GM12891 (cell line): ENCODE measurements at regions not wholly inside any gene's neighbourhood (a gene's known extent, or its start where the extent isn't known, plus 50 kb on each side); places are given as distances from the start of the nearest gene placed in this dataset.

ENCODE experiments used
- DNase-seq: peaks from one replicate; pipeline ENCODE4 v3.0.0; 2011; ENCODE audit warnings: low spot score; ENCODE audit not compliant: insufficient read length
- FAIRE-seq: peaks from 2 replicates; lab custom pipeline; 2011; peaks lifted over from hg19 to GRCh38; lab: Jason Lieb, UNC
- PAX5 ChIP-seq: IDR thresholded peaks from 2 replicates; pipeline ENCODE4 v1.6.1; 2011; ENCODE audit warnings: low read length, moderate library complexity, mild to moderate bottlenecking; ENCODE audit not compliant: insufficient read depth, severe bottlenecking
- POLR2A ChIP-seq: IDR thresholded peaks from 2 replicates; pipeline ENCODE4 v1.6.1; 2011; ENCODE audit warnings: low read depth, low read length, control low read depth
- POLR2AphosphoS5 ChIP-seq: IDR thresholded peaks from 2 replicates; pipeline ENCODE4 v1.6.1; 2011; ENCODE audit warnings: low read depth, low read length, control low read depth
- POU2F2 ChIP-seq: IDR thresholded peaks from 2 replicates; pipeline ENCODE4 v1.6.1; 2011; ENCODE audit warnings: low read depth, mild to moderate bottlenecking, control low read depth, low read length, moderate library complexity
- SPI1 ChIP-seq: IDR thresholded peaks from 2 replicates; pipeline ENCODE4 v1.6.1; 2011; ENCODE audit warnings: low read depth, low read length, control low read depth
- TAF1 ChIP-seq: IDR thresholded peaks from 2 replicates; pipeline ENCODE4 v1.6.1; 2011; ENCODE audit warnings: low read depth, low read length, control low read depth

DNA sequence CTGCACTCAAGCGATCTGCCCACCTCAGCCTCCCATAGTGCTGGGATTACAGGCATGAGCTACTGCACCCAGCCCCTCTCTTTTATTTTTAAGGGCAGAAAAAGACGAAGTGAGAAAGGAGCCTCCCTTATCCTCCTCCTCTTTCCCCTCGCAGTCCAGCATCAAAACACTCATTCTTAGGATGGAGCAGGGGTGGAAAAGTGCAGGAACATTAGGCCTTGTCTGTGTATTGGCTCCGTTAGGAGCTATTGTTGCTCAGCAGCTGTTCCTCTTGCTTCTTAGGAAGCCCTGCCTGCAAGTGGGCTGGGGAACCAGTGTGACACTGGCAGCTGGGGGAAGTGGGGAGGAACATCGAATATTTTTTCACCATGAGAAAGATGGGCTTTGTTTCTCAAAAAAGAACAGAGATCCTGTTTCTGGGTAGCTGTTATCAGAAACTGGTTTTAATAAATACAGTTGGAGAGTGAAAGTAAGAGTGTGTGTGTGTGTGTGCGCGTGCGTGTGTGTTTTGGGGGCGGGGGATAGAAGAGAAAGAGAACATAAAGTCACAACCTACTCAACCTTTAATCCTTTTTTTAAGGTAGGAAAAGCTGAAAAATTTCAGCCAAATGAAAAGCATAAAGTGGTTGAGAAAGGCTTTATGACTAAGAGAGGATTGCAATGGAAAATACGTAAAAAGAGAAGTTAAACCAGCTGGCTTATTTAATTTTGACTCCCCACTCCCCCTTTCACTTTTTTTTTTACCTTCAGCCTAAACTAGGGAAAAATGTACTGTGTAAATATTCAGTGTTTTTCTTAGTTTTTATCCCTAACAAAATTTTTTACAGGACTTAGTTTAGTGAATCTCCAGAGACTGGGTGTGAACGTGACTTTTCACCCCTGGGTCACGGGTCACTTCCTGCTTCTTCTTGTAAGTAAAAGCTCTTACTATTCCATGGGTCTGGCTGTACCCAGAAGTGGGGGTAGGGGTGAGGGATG is 197.2 kb upstream of the PLEKHG7 start:
- FAIRE-seq (peak; percentile 66), DNase-seq (no peak)
- TF ChIP-seq PAX5, result peak; percentile 14
- peak; percentile 9; the same call in 1 of the 2 replicates for TF ChIP-seq TAF1
- TF ChIP-seq POU2F2, result no peak
- peak; percentile 58 for TF ChIP-seq SPI1

GRCh38 chr12:92504594-92504981 is 198.2 kb upstream of the PLEKHG7 start:
- no peak for TF ChIP-seq POU2F2
- TF ChIP-seq SPI1, result no peak
- TF ChIP-seq PAX5, result no peak
- DNase-seq, result no peak
- FAIRE-seq, result no peak

GRCh38 chr12:92503971-92504593 is 198.7 kb upstream of the PLEKHG7 start:
- no peak for TF ChIP-seq POLR2AphosphoS5
- no peak for TF ChIP-seq POU2F2
- TF ChIP-seq PAX5, result no peak
- TF ChIP-seq POLR2A, result no peak
- FAIRE-seq (no peak), DNase-seq (no peak)

DNA sequence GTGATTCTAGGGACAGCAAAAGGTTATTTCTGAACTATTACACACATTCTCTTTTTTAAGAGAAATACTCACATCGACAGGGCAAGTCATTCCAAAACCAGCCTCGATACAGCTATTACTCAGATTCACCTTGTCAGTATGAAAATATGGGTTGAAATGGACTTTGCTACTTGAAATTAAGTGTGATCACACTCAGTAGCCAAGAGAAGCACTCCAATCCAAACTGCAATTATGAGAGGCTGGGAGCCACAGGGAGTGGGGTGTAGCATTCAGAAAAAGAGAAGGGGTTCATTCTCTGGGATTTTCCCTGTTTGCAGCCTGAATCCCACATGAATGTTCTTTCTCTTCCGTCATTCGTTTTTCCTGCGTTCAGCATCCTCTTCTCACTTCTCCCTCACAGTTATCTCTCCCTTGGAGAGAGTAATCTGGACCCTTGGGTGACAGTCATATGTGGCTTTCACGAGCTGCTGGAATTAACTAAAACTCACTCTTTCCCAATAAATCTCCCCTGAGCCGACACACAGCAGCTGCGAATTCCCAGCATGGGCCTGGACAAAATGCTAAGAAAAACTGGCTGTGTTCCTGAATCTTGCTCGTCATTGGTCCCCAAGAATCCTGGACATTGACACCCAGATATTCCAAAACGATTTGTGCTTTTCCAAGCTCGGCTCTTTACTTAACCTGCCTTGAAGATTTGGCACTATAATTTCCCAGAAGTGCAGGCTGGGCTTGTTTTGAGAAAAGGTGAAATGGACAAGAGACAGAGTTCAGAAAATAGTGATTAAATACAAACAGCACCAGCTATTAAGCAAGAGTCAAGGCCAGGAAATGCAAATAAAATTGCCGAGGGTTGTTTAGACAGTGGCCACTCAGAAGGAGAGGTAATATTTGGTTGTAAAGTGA is 199.5 kb upstream of the PLEKHG7 start:
- TF ChIP-seq POLR2AphosphoS5 (peak; percentile 73), TAF1 (0 out of 2 replicates have a peak, but pooled peaks have one; percentile 39), POLR2A (peak; percentile 76), SPI1 (peak; percentile 65), PAX5 (no peak), POU2F2 (peak; percentile 61; the same call in 1 of the 2 replicates)
- DNase-seq (no peak), FAIRE-seq (peak; percentile 92)

DNA sequence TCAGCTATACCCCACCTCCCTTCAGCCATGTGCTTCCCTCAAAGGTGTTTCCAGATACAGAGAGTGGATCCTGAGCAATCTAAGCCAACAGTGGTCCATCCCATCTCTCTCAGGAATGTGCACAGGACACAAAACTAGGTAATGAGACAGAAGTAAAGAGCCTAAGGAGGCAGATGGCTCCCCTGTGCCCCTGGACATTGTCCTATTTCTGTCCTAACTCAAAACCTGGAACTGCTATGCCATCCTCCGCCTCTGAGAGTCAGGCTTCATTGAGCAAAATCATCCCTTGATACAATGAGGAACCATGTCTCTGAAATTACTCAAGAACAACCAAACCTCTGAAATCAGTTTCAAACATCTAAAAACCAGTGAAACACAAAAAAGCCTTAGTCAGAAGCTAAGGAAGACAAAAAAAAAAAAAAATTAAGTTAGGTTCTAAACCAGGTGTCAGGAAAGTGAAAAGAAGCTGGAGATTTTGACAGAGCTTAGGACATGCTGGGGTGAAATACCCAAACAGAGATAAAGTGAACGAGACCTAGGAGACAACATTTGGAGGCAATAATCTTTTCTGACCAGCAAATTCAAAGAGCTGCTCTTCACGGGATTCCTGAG is 200.3 kb upstream of the PLEKHG7 start:
- TF ChIP-seq PAX5 (peak; percentile 80), POLR2A (no peak; the same call in 1 of the 2 replicates), SPI1 (peak; percentile 47; the same call in 1 of the 2 replicates), POU2F2 (no peak), POLR2AphosphoS5 (no peak; the same call in 1 of the 2 replicates), TAF1 (no peak)
- FAIRE-seq (no peak), DNase-seq (no peak)

- peak; percentile 96 for FAIRE-seq
- no peak for TF ChIP-seq POU2F2
- TF ChIP-seq SPI1, result peak; percentile 59
- DNase-seq, result no peak
These were observed 206.0 kb upstream of the PLEKHG7 start for GRCh38 chr12:92496790-92497189.

- TF ChIP-seq PAX5 (no peak), POLR2A (no peak), TAF1 (no peak), POU2F2 (no peak), POLR2AphosphoS5 (no peak), SPI1 (no peak)
- DNase-seq (no peak), FAIRE-seq (no peak)
These were observed 207.7 kb upstream of the PLEKHG7 start for GRCh38 chr12:92495108-92495507.

DNA sequence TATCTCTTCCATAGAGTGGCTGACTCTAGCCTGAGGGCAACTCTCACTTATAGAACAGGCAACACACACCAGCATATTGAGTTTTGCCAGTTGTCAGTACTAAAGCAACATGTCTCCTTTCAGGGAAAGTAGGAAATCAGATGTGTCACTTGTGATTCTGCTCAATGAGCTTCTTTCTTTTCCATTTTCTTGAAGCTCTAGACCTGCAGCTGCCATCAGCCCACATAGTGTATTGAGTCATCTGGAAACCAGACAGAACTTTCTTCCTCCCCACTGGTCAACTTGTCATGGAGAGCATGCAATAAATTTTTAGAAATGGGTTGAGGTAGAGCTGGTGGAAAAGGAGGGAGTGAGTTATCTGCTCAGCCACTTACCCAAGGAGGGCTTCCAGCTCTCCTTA is 209.0 kb upstream of the PLEKHG7 start:
- TF ChIP-seq SPI1 (peak; percentile 40), POLR2AphosphoS5 (no peak)
- peak; percentile 87 for FAIRE-seq
- no peak for DNase-seq

- TF ChIP-seq TAF1 (no peak), POLR2AphosphoS5 (no peak), POU2F2 (no peak), PAX5 (no peak), POLR2A (no peak), SPI1 (no peak)
- FAIRE-seq, result peak; percentile 71
- DNase-seq, result no peak
These were observed 209.8 kb upstream of the PLEKHG7 start for GRCh38 chr12:92492995-92493394.
